ENCODE measurements at regions not wholly inside any gene's neighbourhood (a gene's known extent, or its start where the extent isn't known, plus 50 kb on each side); places are given as distances from the start of the nearest gene placed in this dataset.
A peak's percentile ranks its signal among the peaks of the same experiment; 100 is the strongest.

- H3K27me3 ChIP-seq (ENCODE audit: low read depth, low read length): no peaks in the 10 kb centered on the region
- TF ChIP-seq, protein P1, sequence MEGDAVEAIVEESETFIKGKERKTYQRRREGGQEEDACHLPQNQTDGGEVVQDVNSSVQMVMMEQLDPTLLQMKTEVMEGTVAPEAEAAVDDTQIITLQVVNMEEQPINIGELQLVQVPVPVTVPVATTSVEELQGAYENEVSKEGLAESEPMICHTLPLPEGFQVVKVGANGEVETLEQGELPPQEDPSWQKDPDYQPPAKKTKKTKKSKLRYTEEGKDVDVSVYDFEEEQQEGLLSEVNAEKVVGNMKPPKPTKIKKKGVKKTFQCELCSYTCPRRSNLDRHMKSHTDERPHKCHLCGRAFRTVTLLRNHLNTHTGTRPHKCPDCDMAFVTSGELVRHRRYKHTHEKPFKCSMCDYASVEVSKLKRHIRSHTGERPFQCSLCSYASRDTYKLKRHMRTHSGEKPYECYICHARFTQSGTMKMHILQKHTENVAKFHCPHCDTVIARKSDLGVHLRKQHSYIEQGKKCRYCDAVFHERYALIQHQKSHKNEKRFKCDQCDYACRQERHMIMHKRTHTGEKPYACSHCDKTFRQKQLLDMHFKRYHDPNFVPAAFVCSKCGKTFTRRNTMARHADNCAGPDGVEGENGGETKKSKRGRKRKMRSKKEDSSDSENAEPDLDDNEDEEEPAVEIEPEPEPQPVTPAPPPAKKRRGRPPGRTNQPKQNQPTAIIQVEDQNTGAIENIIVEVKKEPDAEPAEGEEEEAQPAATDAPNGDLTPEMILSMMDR (IDR thresholded peaks at IDR 0.05; ENCODE audit: low read depth, low read length): no peak
- no peak for TF ChIP-seq EZH2phosphoT487 (IDR thresholded peaks at IDR 0.05; ENCODE audit: low read depth)
- H3K4me3 ChIP-seq (ENCODE audit: low read length): no peak overlapping the region
- no peaks in the 10 kb centered on the region for H3K36me3 ChIP-seq (replicated peaks; ENCODE audit: low read depth, low read length)
- no peak overlapping the region for H3K27ac ChIP-seq (ENCODE audit: low read length)
- H3K9me3 ChIP-seq (ENCODE audit: insufficient read depth, low read length): 0 out of 2 replicates have a peak, but pooled peaks cover 2% of the 10 kb centered on the region
- no peak overlapping the region for H2AFZ ChIP-seq (ENCODE audit: low read depth, low read length)
- H3K4me1 ChIP-seq (ENCODE audit: low read length): no peaks in the 10 kb centered on the region
- H3K79me2 ChIP-seq (ENCODE audit: low read length): no peaks in the 10 kb centered on the region
- no peak overlapping the region for H3K9ac ChIP-seq (ENCODE audit: low read length)
- H3K4me2 ChIP-seq (ENCODE audit: low read length): no peak overlapping the region
- H4K20me1 ChIP-seq (ENCODE audit: insufficient read depth, low read length): no peaks in the 10 kb centered on the region
These were observed 750.0 kb downstream of the EFNB2 start for GRCh38 chr13:105785436-105785835.

DNA sequence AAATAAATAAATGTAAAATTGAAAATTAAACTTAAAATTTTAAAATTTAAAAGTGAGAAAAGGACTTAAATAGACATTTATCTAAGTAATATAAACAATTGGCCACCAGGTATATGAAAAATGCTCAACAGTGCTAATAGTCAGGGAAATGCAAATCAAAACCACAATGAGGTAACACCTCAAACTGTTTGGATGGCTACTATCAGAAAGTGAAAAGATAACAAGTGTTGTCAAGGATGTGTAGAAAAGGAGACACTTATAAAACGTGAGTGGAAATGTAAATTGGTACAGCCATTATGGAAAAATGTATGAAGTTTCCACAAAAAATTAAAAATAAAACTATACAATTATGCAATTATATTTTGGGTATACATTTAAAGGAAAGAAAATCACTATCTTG is 752.2 kb downstream of the EFNB2 start:
- Histone ChIP-seq H3K27me3 (ENCODE audit: low read depth, low read length) (no peaks in the 10 kb centered on the region), H3K9me3 (ENCODE audit: insufficient read depth, low read length) (0 out of 2 replicates have a peak, but pooled peaks cover 2% of the 10 kb centered on the region), H3K9ac (ENCODE audit: low read length) (no peak overlapping the region), H3K4me2 (ENCODE audit: low read length) (no peak overlapping the region), H3K27ac (ENCODE audit: low read length) (no peak overlapping the region), H3K79me2 (ENCODE audit: low read length) (no peaks in the 10 kb centered on the region), H3K4me3 (ENCODE audit: low read length) (no peak overlapping the region), H4K20me1 (ENCODE audit: insufficient read depth, low read length) (no peaks in the 10 kb centered on the region), H2AFZ (ENCODE audit: low read depth, low read length) (no peak overlapping the region), H3K4me1 (ENCODE audit: low read length) (no peaks in the 10 kb centered on the region), H3K36me3 (replicated peaks; ENCODE audit: low read depth, low read length) (no peaks in the 10 kb centered on the region)
- TF ChIP-seq, protein P1 (IDR thresholded peaks at IDR 0.05; ENCODE audit: low read depth, low read length): no peak
- TF ChIP-seq EZH2phosphoT487 (IDR thresholded peaks at IDR 0.05; ENCODE audit: low read depth): no peak

- H2AFZ ChIP-seq (ENCODE audit: low read depth, low read length): no peak overlapping the region
- no peak overlapping the region for H3K27ac ChIP-seq (ENCODE audit: low read length)
- no peaks in the 10 kb centered on the region for H3K36me3 ChIP-seq (replicated peaks; ENCODE audit: low read depth, low read length)
- H3K9me3 ChIP-seq (ENCODE audit: insufficient read depth, low read length): 0 out of 2 replicates have a peak, but pooled peaks cover 2% of the 10 kb centered on the region
- no peaks in the 10 kb centered on the region for H4K20me1 ChIP-seq (ENCODE audit: insufficient read depth, low read length)
- H3K4me2 ChIP-seq (ENCODE audit: low read length): no peak overlapping the region
- TF ChIP-seq, protein P1 (IDR thresholded peaks at IDR 0.05; ENCODE audit: low read depth, low read length): no peak
- no peak for TF ChIP-seq EZH2phosphoT487 (IDR thresholded peaks at IDR 0.05; ENCODE audit: low read depth)
- H3K79me2 ChIP-seq (ENCODE audit: low read length): no peaks in the 10 kb centered on the region
- H3K9ac ChIP-seq (ENCODE audit: low read length): no peak overlapping the region
- H3K4me3 ChIP-seq (ENCODE audit: low read length): no peak overlapping the region
- H3K4me1 ChIP-seq (ENCODE audit: low read length): peaks cover 3% of the 10 kb centered on the region; the same call in 1 of the 2 replicates
- no peaks in the 10 kb centered on the region for H3K27me3 ChIP-seq (ENCODE audit: low read depth, low read length)
These were observed 757.3 kb downstream of the EFNB2 start for GRCh38 chr13:105778196-105778595.

DNA sequence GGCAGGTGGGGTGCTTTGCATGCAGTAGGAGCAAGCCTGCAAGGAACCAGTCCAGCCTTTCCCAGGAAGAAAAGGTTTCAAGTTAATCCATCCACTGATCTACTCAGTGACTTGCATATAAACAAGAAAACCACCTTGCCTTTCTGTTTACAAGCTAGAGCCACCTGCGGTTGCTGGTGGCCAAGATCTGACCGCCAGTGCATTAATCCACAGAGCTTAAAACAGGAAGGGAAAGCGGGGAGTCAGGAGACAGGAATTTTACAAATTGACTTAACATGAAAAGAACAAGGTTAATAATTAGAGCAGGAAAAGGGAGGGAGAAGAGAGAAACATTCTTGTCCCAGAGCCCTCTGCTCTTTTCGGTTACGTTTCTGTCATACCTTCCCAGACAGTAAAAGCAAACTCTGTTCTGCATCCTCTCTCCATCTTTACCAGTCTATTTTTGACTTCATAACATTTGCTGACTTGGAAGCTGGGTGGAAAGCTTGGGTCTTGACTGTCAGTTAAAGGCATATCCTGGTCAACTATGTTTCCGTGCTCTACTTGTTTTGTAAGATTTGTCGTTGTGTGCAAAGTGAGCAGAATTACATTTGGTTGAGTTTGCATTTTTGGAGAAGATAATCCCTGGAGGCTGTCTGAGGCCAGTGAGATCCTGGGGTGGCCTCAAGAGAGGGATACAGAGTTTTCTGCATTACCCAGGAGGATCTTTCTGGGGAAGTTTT is 760.6 kb downstream of the EFNB2 start:
- Histone ChIP-seq H4K20me1 (ENCODE audit: insufficient read depth, low read length) (no peaks in the 10 kb centered on the region), H3K36me3 (replicated peaks; ENCODE audit: low read depth, low read length) (no peaks in the 10 kb centered on the region), H3K4me2 (ENCODE audit: low read length) (peak overlapping the region; percentile 42; the same call in 1 of the 2 replicates), H2AFZ (ENCODE audit: low read depth, low read length) (no peak overlapping the region), H3K27me3 (ENCODE audit: low read depth, low read length) (no peaks in the 10 kb centered on the region), H3K9ac (ENCODE audit: low read length) (no peak overlapping the region), H3K9me3 (ENCODE audit: insufficient read depth, low read length) (no peaks in the 10 kb centered on the region), H3K79me2 (ENCODE audit: low read length) (no peaks in the 10 kb centered on the region), H3K4me1 (ENCODE audit: low read length) (peaks cover 3% of the 10 kb centered on the region; the same call in 1 of the 2 replicates), H3K4me3 (ENCODE audit: low read length) (no peak overlapping the region), H3K27ac (ENCODE audit: low read length) (no peak overlapping the region)
- no peak for TF ChIP-seq EZH2phosphoT487 (IDR thresholded peaks at IDR 0.05; ENCODE audit: low read depth)
- TF ChIP-seq, protein P1 (IDR thresholded peaks at IDR 0.05; ENCODE audit: low read depth, low read length): no peak

Measured in OCI-LY3 (cell line).